Naive thymus-derived CD4-positive, alpha-beta T cell (primary cell): ENCODE measurements at regions not wholly inside any gene's neighbourhood (a gene's known extent, or its start where the extent isn't known, plus 50 kb on each side); places are given as distances from the start of the nearest gene placed in this dataset.
"Not testable (repeated sequence)": the region's sequence is repeated elsewhere in the genome, so short reads cannot be mapped to it uniquely, and the experiment has no call there.

ENCODE experiments used
- ATAC-seq: fragments of 150-1000 bp; cut with Tn5 transposase; 2 replicates; pipeline ENCODE4 v1.10.0; 2021; ENCODE audit warnings: mild to moderate bottlenecking, moderate library complexity
- CTCF ChIA-PET: fragments of 350-600 bp; sonication (Branson Sonifier 250); formaldehyde crosslinking; loops from one replicate; lab custom pipeline; 2021; ENCODE audit warnings: antibody characterized with exemption; lab: Charles Lee
- POLR2A ChIA-PET: fragments of 350-600 bp; sonication (Branson Sonifier 250); formaldehyde crosslinking; loops from one replicate; lab custom pipeline; 2021; ENCODE audit warnings: antibody characterized with exemption, inconsistent platforms; lab: Charles Lee
- DNase-seq, 9 donors: peaks; one replicate each; pipeline versions ENCODE4 v3.0.0 to v3.0.0-alpha.2; 2020 to 2022; ENCODE audit warnings: mixed read lengths in 1 of 9
- H3K27ac ChIP-seq: one replicate; pipeline ENCODE4 v1.7.0; 2013; ENCODE audit warnings: mild to moderate bottlenecking, low read depth, low read length, moderate library complexity
- H3K27me3 ChIP-seq, 2 donors: one replicate each; pipeline ENCODE4 v1.7.0; 2013; ENCODE audit warnings: low read length in 2 of 2, mild to moderate bottlenecking in 2 of 2, moderate library complexity in 2 of 2; ENCODE audit not compliant: control insufficient read depth in 2 of 2, insufficient read depth in 2 of 2
- H3K36me3 ChIP-seq, 3 experiments: 1 replicate in 2 of 3; 2 replicates in 1 of 3; pipeline ENCODE4 v1.7.0; 2013; ENCODE audit warnings: low read length in 3 of 3, mild to moderate bottlenecking in 3 of 3, moderate library complexity in 1 of 3; ENCODE audit not compliant: insufficient read depth in 3 of 3, control insufficient read depth in 2 of 3
- H3K4me1 ChIP-seq, 2 donors: one replicate each; pipeline ENCODE4 v1.7.0; 2013; ENCODE audit warnings: low read length in 2 of 2, mild to moderate bottlenecking in 2 of 2, moderate library complexity in 1 of 2; ENCODE audit not compliant: control insufficient read depth in 2 of 2, insufficient read depth in 2 of 2
- H3K4me3 ChIP-seq: 2 replicates; pipeline ENCODE4 v1.7.0; 2013; ENCODE audit warnings: mild to moderate bottlenecking, low read length
- H3K9me3 ChIP-seq, 3 experiments: 1 replicate in 2 of 3; 2 replicates in 1 of 3; pipeline ENCODE4 v1.7.0; 2013; ENCODE audit warnings: low read length in 3 of 3; ENCODE audit not compliant: control insufficient read depth in 2 of 3
- H3K27ac Mint-ChIP-seq, 9 donors: one replicate each; pipeline ENCODE4 v1.8.0; 2020 to 2022; ENCODE audit warnings: mixed read lengths in 9 of 9, mild to moderate bottlenecking in 8 of 9, moderate library complexity in 5 of 9, inconsistent platforms in 2 of 9
- H3K27me3 Mint-ChIP-seq, 5 donors: one replicate each; pipeline ENCODE4 v1.8.0; 2021 to 2022; ENCODE audit warnings: mixed read lengths in 5 of 5, mild to moderate bottlenecking in 1 of 5
- H3K36me3 Mint-ChIP-seq, 5 donors: one replicate each; pipeline ENCODE4 v1.8.0; 2020 to 2022; ENCODE audit warnings: mixed read lengths in 5 of 5, mild to moderate bottlenecking in 3 of 5, inconsistent platforms in 1 of 5
- H3K4me1 Mint-ChIP-seq, 7 donors: one replicate each; pipeline ENCODE4 v1.8.0; 2020 to 2022; ENCODE audit warnings: mixed read lengths in 7 of 7, mild to moderate bottlenecking in 3 of 7, inconsistent platforms in 1 of 7
- H3K4me3 Mint-ChIP-seq, 10 donors: one replicate each; pipeline ENCODE4 v1.8.0; 2020 to 2022; ENCODE audit warnings: mild to moderate bottlenecking in 10 of 10, mixed read lengths in 10 of 10, moderate library complexity in 6 of 10, inconsistent platforms in 2 of 10
- H3K9me3 Mint-ChIP-seq, 11 donors: one replicate each; pipeline ENCODE4 v1.8.0; 2020 to 2022; ENCODE audit warnings: mixed read lengths in 11 of 11, mild to moderate bottlenecking in 4 of 11, inconsistent platforms in 1 of 11, moderate library complexity in 1 of 11
- intact Hi-C, 2 donors: fragments of 100-400 bp; cut with micrococcal nuclease; formaldehyde crosslinking; loops; one replicate each; pipeline ENCODE4 v1.15.1; 2023

GRCh38 chr14:80310938-80311750 lies 99.8 kb upstream of the DIO2 start:
- H3K36me3 Mint-ChIP-seq, result no peaks in the 10 kb centered on the region
- POLR2A ChIA-PET, result no interaction called here
- CTCF ChIA-PET, result no interaction called here
- H3K4me1 ChIP-seq, result no peaks in the 10 kb centered on the region
- H3K4me1 Mint-ChIP-seq, result no peaks in the 10 kb centered on the region
- no peaks in the 10 kb centered on the region for H3K36me3 ChIP-seq
- H3K27me3 ChIP-seq, result no peaks in the 10 kb centered on the region
- no peak for DNase-seq
- intact Hi-C loops, result no loop called here
- no peak overlapping the region for H3K27ac Mint-ChIP-seq
- H3K9me3 ChIP-seq, result no peaks in the 10 kb centered on the region
- no peak overlapping the region for H3K27ac ChIP-seq
- H3K9me3 Mint-ChIP-seq, result peaks cover under 1 to 18% (median 6%) of the 10 kb centered on the region in 11 donors
- ATAC-seq, result no peak
- no peak overlapping the region for H3K4me3 Mint-ChIP-seq
- no peak overlapping the region for H3K4me3 ChIP-seq
- H3K27me3 Mint-ChIP-seq, result no peaks in the 10 kb centered on the region

GRCh38 chr14:80304125-80304766 lies 92.9 kb upstream of the DIO2 start:
- no peak for ATAC-seq
- no peaks in the 10 kb centered on the region for H3K4me1 ChIP-seq
- intact Hi-C loops, result no loop called here

DNA sequence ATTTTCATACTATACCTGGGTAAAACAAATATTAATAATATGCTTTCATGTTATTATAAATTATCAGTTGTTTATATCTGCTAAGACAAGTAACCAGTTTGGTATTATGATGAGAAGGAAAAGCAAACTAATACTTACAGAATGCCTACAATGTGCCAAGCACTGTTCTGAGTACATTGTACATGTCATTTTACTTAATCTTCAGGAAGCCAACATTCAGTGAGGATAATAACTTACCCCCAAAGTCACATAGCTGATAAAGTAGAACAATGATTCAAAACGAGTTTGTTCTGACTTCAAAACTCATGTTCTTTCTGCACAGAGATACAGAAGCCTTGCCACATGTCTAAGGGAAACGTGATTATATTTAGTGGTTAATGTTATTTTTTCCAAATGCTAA lies 89.0 kb upstream of the DIO2 start:
- Histone ChIP-seq H3K4me1 (no peaks in the 10 kb centered on the region), H3K4me3 (no peak overlapping the region), H3K36me3 (no peaks in the 10 kb centered on the region), H3K27me3 (no peaks in the 10 kb centered on the region), H3K27ac (no peak overlapping the region), H3K9me3 (no peaks in the 10 kb centered on the region)
- ChIA-PET CTCF (no interaction called here), POLR2A (no interaction called here)
- Mint-ChIP-seq H3K36me3 (no peaks in the 10 kb centered on the region), H3K4me1 (no peaks in the 10 kb centered on the region), H3K27ac (no peak overlapping the region), H3K9me3 (peaks cover 0 to 28% (median 7%) of the 10 kb centered on the region in 11 donors), H3K4me3 (no peak overlapping the region), H3K27me3 (no peaks in the 10 kb centered on the region)
- ATAC-seq (no peak), DNase-seq (no peak)
- intact Hi-C loops, result no loop called here

More at GRCh38 chr14:80304125-80304766, 92.9 kb upstream of the DIO2 start:
- CTCF ChIA-PET, result no interaction called here
- no peak overlapping the region for H3K27ac ChIP-seq
- Mint-ChIP-seq H3K36me3 (no peaks in the 10 kb centered on the region), H3K9me3 (peaks cover 0 to 23% (median 2%) of the 10 kb centered on the region in 11 donors), H3K27me3 (no peaks in the 10 kb centered on the region), H3K4me3 (no peak overlapping the region), H3K27ac (no peak overlapping the region), H3K4me1 (no peaks in the 10 kb centered on the region)
- H3K36me3 ChIP-seq, result no peaks in the 10 kb centered on the region
- DNase-seq, result no peak
- H3K4me3 ChIP-seq, result no peak overlapping the region
- no peaks in the 10 kb centered on the region for H3K9me3 ChIP-seq
- POLR2A ChIA-PET, result no interaction called here
- no peaks in the 10 kb centered on the region for H3K27me3 ChIP-seq

DNA sequence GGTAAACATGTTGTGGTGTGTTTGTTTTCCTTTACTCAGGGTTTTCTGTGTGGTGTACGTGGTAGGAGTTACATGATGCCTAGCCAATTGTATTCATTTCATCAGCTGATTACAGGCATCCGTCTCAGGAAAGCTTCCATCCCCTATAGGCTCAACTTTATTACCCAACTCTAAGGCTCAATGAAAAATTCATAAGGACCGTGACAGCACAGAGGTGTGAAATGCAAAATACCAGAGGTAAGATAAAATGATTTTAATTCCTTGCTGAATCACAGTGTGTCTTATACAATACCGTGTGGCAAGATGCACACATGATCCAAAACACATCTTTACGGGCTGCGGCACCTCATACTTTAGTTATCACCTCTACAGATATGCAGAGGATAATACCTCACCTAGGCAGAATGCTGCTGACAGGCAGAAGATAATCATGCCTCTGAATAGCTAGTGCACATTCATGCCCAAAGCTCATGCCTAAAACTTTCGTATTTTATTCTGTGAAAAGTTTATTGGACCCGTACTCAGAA lies 87.2 kb upstream of the DIO2 start:
- CTCF ChIA-PET, result no interaction called here
- POLR2A ChIA-PET, result no interaction called here
- ATAC-seq (no peak), DNase-seq (no peak)
- Histone ChIP-seq H3K27me3 (no peaks in the 10 kb centered on the region), H3K4me3 (no peak overlapping the region), H3K9me3 (no peaks in the 10 kb centered on the region), H3K4me1 (no peaks in the 10 kb centered on the region), H3K27ac (no peak overlapping the region), H3K36me3 (no peaks in the 10 kb centered on the region)
- Mint-ChIP-seq H3K27me3 (no peaks in the 10 kb centered on the region), H3K4me3 (no peak overlapping the region), H3K36me3 (no peaks in the 10 kb centered on the region), H3K4me1 (no peaks in the 10 kb centered on the region), H3K27ac (no peak overlapping the region), H3K9me3 (peaks cover 0 to 34% (median 7%) of the 10 kb centered on the region in 11 donors)
- intact Hi-C loops, result no loop called here

DNA sequence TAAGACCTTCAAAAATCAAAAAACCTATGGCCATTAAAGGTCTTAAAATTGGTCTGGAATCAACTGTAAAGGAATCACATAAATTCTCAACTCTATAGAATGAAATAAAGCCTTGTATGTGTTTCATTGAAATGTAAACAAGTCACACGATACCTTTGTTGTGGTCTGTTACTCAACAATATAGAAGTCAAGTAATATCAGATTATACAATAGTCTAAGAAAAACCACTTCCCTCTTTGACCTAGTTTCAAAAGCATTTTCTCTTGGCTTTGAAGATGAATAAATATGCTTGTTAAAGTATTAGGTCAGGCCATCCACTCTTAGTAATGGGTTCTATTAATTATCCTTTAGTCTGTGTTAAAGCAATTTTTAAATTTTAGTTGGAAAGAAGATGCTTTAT lies 79.8 kb upstream of the DIO2 start:
- Mint-ChIP-seq H3K36me3 (no peaks in the 10 kb centered on the region), H3K4me1 (no peaks in the 10 kb centered on the region), H3K9me3 (peaks cover 0 to 19% (median 2%) of the 10 kb centered on the region in 11 donors), H3K27me3 (no peaks in the 10 kb centered on the region), H3K27ac (no peak overlapping the region), H3K4me3 (no peak overlapping the region)
- CTCF ChIA-PET, result no interaction called here
- intact Hi-C loops, result no loop called here
- ATAC-seq (no peak), DNase-seq (no peak)
- POLR2A ChIA-PET, result no interaction called here
- Histone ChIP-seq H3K4me3 (no peak overlapping the region), H3K27me3 (no peaks in the 10 kb centered on the region), H3K36me3 (no peaks in the 10 kb centered on the region), H3K27ac (no peak overlapping the region), H3K9me3 (no peaks in the 10 kb centered on the region), H3K4me1 (no peaks in the 10 kb centered on the region)

- POLR2A ChIA-PET, H3K27ac Mint-ChIP-seq, H3K27me3 Mint-ChIP-seq, H3K9me3 ChIP-seq, H3K4me3 Mint-ChIP-seq, ATAC-seq, DNase-seq, H3K27ac ChIP-seq, H3K27me3 ChIP-seq, H3K36me3 Mint-ChIP-seq, intact Hi-C loops, H3K36me3 ChIP-seq, H3K4me1 Mint-ChIP-seq, H3K4me3 ChIP-seq, H3K4me1 ChIP-seq, CTCF ChIA-PET: not testable (repeated sequence)
- H3K9me3 Mint-ChIP-seq, result peaks cover 0 to 25% (median 10%) of the 10 kb centered on the region in 11 donors
Observed at GRCh38 chr14:80286744-80287143, 75.4 kb upstream of the DIO2 start.
